GM12874 (cell line): ENCODE measurements at regions not wholly inside any gene's neighbourhood (a gene's known extent, or its start where the extent isn't known, plus 50 kb on each side); places are given as distances from the start of the nearest gene placed in this dataset.

Experiments used
- CTCF ChIP-seq: IDR thresholded peaks from 2 replicates; pipeline ENCODE4 v1.5.1; 2011; ENCODE audit warnings: low read depth, mild to moderate bottlenecking, control low read depth, low read length, moderate library complexity; ENCODE audit not compliant: insufficient read depth

GRCh38 chr3:13254028-13254951 lies 165.8 kb downstream of the NUP210 start:
- TF ChIP-seq CTCF: no peak

- TF ChIP-seq CTCF: no peak
Observed at GRCh38 chr3:13253208-13253937, 166.7 kb downstream of the NUP210 start.

GRCh38 chr3:13252207-13252606 lies 167.9 kb downstream of the NUP210 start:
- TF ChIP-seq CTCF: no peak

- TF ChIP-seq CTCF: no peak
Observed at GRCh38 chr3:13251166-13251903, 168.8 kb downstream of the NUP210 start.

- no peak for TF ChIP-seq CTCF
Observed at GRCh38 chr3:13249664-13250390, 170.3 kb downstream of the NUP210 start.

GRCh38 chr3:13248640-13249039 lies 171.5 kb downstream of the NUP210 start:
- TF ChIP-seq CTCF: no peak
